ENCODE measurements at regions not wholly inside any gene's neighbourhood (a gene's known extent, or its start where the extent isn't known, plus 50 kb on each side); places are given as distances from the start of the nearest gene placed in this dataset.

GRCh38 chr6:90807791-90808701, 221.2 kb upstream of the MAP3K7 start:
- DNase-seq, result no peak

GRCh38 chr6:90805619-90806155, 218.8 kb upstream of the MAP3K7 start:
- no peak for DNase-seq

GRCh38 chr6:90803956-90804355, 217.1 kb upstream of the MAP3K7 start:
- DNase-seq, result no peak

DNA sequence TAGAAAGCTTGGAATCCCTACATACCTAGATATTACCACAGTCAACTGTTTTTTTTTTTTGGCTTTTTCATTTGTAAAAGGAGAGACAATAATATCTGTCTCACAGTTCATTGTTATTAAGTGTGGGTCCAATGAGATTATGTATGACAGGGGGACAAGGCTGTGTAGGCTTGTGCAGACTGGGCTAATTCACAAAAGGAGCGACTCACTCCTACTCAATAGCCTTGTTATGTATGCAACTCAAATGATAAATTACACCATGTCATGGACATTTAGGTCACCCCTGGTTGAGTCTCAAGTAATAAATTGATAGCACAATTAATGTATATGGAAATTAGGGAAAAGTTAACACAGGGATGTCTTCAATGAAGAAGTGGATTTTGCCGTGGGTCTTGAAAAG, 208.2 kb upstream of the MAP3K7 start:
- DNase-seq, result no peak

- no peak for DNase-seq
Observed at GRCh38 chr6:90793771-90794170, 206.9 kb upstream of the MAP3K7 start.

- DNase-seq, result no peak
Observed at GRCh38 chr6:90790696-90791095, 203.8 kb upstream of the MAP3K7 start.

DNA sequence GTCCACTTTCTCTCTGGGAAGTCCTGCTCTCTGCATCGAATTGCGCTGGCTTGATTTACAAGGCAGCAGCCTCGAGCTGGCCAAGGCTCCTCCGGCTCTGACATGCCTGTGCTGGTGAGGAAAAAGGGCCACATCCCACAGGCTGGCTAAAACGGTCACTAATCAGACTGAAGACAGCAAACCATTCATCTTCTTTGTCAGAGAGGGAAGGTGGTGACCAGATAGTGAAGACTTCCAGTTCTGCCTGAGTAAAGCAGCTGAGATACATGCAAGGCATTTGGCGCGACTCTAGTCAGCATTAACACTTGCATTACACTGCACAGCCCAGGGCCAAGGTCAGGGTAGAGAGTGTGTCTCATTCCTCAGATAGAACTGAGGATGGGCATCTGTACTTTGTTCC, 203.2 kb upstream of the MAP3K7 start:
- no peak for DNase-seq

GRCh38 chr6:90788781-90789180, 201.9 kb upstream of the MAP3K7 start:
- no peak for DNase-seq

DNA sequence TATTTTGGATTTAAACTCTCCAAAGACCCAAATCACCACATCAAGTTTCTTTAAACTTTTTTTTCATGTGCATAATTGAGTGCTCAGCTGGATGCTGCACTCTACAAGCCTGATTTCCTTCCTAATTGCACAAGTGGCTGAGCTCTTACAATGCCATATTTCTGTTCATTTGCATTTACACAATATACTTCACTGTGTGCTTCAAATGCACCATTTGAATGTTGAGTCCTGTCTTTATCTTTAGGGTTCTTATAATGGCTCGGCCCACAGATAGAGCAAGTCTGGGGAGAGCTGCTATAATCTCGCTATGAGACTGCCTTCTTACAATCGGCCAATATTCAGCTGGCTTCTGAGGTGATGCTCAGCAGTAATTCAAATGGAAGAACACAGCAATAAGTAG, 200.6 kb upstream of the MAP3K7 start:
- DNase-seq, result no peak

DNA sequence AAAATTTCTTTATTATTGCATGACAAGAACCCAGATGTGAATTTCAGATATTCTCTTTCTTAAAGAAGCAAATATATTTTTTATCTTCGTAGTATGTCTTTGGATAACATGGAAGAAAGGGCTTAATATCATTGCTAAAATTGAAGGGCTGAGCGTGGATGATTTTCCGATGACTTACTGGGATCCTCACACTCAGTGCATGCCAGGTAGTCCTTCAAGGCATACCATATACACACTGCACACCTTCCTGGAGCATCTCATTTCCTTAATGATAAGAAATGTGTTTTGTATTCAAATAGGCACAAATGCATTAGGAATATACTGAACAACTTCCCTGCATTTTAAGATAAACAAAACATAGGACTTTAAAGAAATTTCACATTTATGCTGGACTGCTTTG, 193.9 kb upstream of the MAP3K7 start:
- no peak for DNase-seq

GRCh38 chr6:90780141-90780540, 193.3 kb upstream of the MAP3K7 start:
- DNase-seq, result no peak

GRCh38 chr6:90778417-90779203, 191.7 kb upstream of the MAP3K7 start:
- no peak for DNase-seq

GRCh38 chr6:90770778-90771177, 183.9 kb upstream of the MAP3K7 start:
- no peak for DNase-seq

DNA sequence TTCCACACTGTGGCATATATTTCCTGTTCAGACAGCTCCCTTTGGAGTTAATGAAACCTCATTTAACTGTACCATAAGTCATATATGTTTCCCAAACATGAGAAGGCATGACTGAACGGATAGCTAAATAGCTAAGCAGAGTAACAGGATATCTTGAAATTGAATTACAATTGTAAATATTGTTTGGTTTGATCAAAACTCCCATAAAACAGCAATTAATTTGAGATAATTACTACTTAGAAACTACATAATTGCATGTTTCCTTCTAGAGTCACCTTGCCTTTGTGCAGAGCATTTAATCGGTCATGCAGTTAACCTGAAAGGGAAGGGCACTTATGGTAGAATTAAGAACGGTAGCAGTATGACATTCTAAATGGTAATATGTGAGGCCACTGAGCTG, 179.0 kb upstream of the MAP3K7 start:
- DNase-seq, result no peak

DNA sequence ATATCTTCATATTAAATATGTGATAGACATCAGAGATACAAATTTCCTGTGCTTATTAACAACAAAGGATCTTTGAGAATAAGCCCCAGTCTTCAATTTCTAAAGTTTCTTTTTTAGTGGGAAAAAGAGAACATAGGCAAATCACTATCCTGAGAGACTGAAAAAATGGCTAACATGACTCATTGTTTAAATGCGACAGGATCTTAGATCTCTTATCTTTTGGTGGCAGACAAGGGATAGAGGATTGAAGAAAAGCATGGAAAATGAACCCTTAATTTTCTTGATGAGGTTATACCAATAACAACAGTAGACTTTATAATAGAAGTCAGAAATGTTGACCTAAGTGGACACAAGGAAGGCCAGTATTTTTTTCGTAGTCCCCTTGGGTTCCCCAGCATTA, 178.6 kb upstream of the MAP3K7 start:
- DNase-seq, result no peak

DNA sequence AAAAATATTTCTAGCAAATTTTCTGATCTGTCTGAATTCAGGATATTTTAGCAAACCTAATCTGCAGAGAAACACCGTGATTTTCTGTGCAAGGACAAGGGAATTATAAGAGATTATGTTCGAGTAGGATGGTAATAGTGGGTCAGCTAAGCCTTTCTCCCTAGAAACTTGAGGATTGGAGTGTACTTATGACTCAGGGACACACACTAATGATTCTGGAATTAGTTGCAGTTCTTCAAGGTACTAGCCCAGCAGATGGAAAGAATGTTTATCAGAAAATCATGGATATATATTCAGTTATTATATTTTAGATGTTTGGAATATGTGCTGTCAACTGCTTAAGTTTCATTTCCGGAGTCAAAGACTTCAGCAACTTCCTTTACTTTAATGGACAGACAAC, 177.1 kb upstream of the MAP3K7 start:
- no peak for DNase-seq

- no peak for DNase-seq
Observed at GRCh38 chr6:90759664-90760063, 172.8 kb upstream of the MAP3K7 start.

- DNase-seq, result no peak
Observed at GRCh38 chr6:90758741-90759140, 171.9 kb upstream of the MAP3K7 start.

DNA sequence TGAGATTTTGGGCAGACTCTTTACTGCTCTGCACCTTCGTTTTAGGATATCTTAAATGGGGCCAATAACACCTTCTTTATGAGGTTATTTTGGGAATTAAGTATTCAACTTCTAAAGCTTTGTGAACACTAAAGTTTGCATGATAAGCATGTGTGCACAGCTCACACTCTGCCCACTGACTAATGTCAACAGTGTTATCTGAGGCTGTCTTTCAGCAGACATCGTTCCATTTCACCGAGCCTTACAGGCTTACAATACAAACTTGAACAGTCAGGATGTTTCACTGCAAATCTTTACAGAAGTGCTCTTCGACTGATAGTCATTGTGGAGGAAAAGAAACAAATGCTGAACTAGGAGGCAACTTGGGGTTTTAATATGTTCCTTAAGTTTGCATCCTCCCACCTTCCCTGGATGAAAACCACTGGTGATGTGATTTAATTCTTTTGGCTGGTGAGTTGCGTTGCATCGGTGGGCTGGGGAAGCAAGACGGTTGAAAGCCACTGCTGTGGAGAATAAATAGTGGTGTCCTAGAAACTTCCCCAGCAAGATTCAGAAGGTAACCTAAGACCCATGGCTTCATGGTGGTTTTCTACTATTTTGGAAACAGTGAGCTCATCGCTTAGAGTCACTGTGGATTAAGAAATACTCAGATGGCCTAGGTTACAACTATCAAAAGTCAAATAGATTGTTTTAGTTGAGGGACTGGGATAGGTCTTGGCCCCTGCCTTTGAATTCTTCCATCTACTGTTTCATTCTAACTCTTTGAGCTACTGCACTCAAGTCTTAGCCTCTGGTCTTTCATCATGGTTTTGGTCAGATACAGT, 167.2 kb upstream of the MAP3K7 start:
- no peak for DNase-seq

- no peak for DNase-seq
Observed at GRCh38 chr6:90739802-90740201, 152.9 kb upstream of the MAP3K7 start.

- no peak for DNase-seq
Observed at GRCh38 chr6:90739339-90739738, 152.5 kb upstream of the MAP3K7 start.

GRCh38 chr6:90730151-90730673, 143.3 kb upstream of the MAP3K7 start:
- no peak for DNase-seq

DNA sequence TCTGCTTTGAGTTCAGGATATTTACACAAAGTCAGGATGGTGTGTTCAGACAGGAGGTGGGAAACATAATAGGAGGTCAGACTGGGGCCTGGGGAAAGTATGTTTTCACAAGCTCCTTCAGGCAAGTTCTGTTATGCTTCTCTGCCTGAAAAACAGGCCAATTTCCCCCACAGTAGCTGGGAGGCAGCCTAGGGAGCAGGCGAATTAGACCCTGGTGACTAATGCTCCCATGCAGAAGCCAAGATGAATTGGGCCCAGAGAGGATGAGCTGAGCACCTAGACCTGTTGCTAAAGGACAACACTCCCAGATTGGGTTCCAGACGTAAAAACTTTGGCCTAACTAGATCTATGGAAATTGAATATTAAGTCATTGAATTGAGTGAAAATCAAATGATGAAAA, 142.2 kb upstream of the MAP3K7 start:
- no peak for DNase-seq
